GM12878 (cell line): ENCODE measurements at regions not wholly inside any gene's neighbourhood (a gene's known extent, or its start where the extent isn't known, plus 50 kb on each side); places are given as distances from the start of the nearest gene placed in this dataset.

Experiments used
- ATAC-seq: fragments of 200-7000 bp; cut with Tn5 transposase; 3 replicates; pipeline ENCODE4 v1.9.1; 2020; ENCODE audit warnings: mild to moderate bottlenecking, moderate library complexity
- BruUV-seq: library from RNA; stranded (reverse); fragments of 400-500 nt; replicated peaks from 2 replicates; lab custom pipeline; 2021; lab: Mats Ljungman, UMichigan
- CTCF ChIA-PET: fragments of 300-600 bp; sonication (Branson Sonifier 250); formaldehyde crosslinking; extraction: SDS; loops from one replicate; lab custom pipeline; 2021; ENCODE audit warnings: inconsistent platforms; lab: Yijun Ruan, JAX
- POLR2A ChIA-PET: fragments of 350-600 bp; formaldehyde crosslinking; extraction: SDS; loops from one replicate; lab custom pipeline; 2021; ENCODE audit warnings: inconsistent platforms; lab: Charles Lee
- RAD21 ChIA-PET: fragments of 300-600 bp; sonication (Branson Sonifier 250); formaldehyde crosslinking; loops from one replicate; lab custom pipeline; 2023; ENCODE audit warnings: antibody characterized with exemption; ENCODE audit not compliant: unreplicated experiment; lab: Charles Lee
- SMC1A ChIA-PET: fragments of 300-600 bp; sonication (Branson Sonifier 250); formaldehyde crosslinking; loops from one replicate; lab custom pipeline; 2023; ENCODE audit not compliant: unreplicated experiment, uncharacterized antibody; lab: Charles Lee
- DNase-seq: peaks from one replicate; pipeline ENCODE4 v3.0.0-alpha.2; 2011; ENCODE audit warnings: low read depth, low spot score
- FAIRE-seq: peaks from 3 replicates; lab custom pipeline; 2011; peaks lifted over from hg19 to GRCh38; lab: Jason Lieb, UNC
- H2AFZ ChIP-seq: 2 replicates; pipeline ENCODE4 v1.6.0; 2011; ENCODE audit warnings: low read depth, low read length, control low read depth; ENCODE audit not compliant: control insufficient read depth
- H3K27ac ChIP-seq: 2 replicates; pipeline ENCODE4 v1.5.1; 2011; ENCODE audit warnings: control low read depth; ENCODE audit not compliant: control insufficient read depth, insufficient read depth
- H3K27me3 ChIP-seq, 2 experiments: replicated peaks in 1 of 2; 2 replicates each; pipeline versions ENCODE4 v1.6.0 to v1.6.1; 2011; ENCODE audit warnings: low read length in 1 of 2; ENCODE audit not compliant: control insufficient read depth in 2 of 2, insufficient read depth in 2 of 2
- H3K36me3 ChIP-seq, 2 experiments: 2 replicates each; pipeline ENCODE4 v1.5.1; 2011; ENCODE audit warnings: low read length in 1 of 2; ENCODE audit not compliant: control insufficient read depth in 2 of 2, insufficient read depth in 2 of 2
- H3K4me1 ChIP-seq: 2 replicates; pipeline ENCODE4 v1.6.1; 2011; ENCODE audit warnings: mild to moderate bottlenecking, low read length, moderate library complexity, mixed read lengths; ENCODE audit not compliant: control insufficient read depth, insufficient read depth
- H3K4me2 ChIP-seq: 2 replicates; pipeline ENCODE4 v1.6.0; 2011; ENCODE audit warnings: control low read depth; ENCODE audit not compliant: control insufficient read depth, insufficient read depth
- H3K4me3 ChIP-seq: fragments of 200-600 bp; sonication (generic); 2 replicates; pipeline ENCODE4 v1.5.1; 2016
- H3K79me2 ChIP-seq: 2 replicates; pipeline ENCODE4 v1.6.0; 2011; ENCODE audit warnings: low read length; ENCODE audit not compliant: control insufficient read depth, insufficient read depth
- H3K9ac ChIP-seq: 2 replicates; pipeline ENCODE4 v1.8.0; 2011; ENCODE audit warnings: low read length, control low read depth, mixed read lengths; ENCODE audit not compliant: control insufficient read depth, insufficient read depth
- H3K9me3 ChIP-seq: replicated peaks from 3 replicates; pipeline ENCODE4 v1.5.1; 2011; ENCODE audit warnings: mild to moderate bottlenecking, low read length; ENCODE audit not compliant: control insufficient read depth, insufficient read depth
- H4K20me1 ChIP-seq: 2 replicates; pipeline ENCODE4 v1.6.0; 2011; ENCODE audit not compliant: control insufficient read depth, insufficient read depth
- CEBPB ChIP-seq, 2 experiments: fragments of 150-350 bp in 1 of 2; IDR thresholded peaks; 2 replicates each; pipeline ENCODE4 v1.6.1; 2012 to 2014; ENCODE audit warnings: low read depth in 2 of 2, low read length in 2 of 2, borderline replicate concordance in 1 of 2, inconsistent platforms in 1 of 2
- CHD1 ChIP-seq: IDR thresholded peaks from 2 replicates; pipeline ENCODE4 v1.6.1; 2012; ENCODE audit warnings: low read depth, low read length, improper control_type of control experiment
- HDGF ChIP-seq: fragments of 450-650 bp; IDR thresholded peaks from 2 replicates; pipeline ENCODE4 v1.6.1; 2016; ENCODE audit warnings: antibody characterized with exemption
- MXI1 ChIP-seq: fragments of 150-350 bp; IDR thresholded peaks from 2 replicates; pipeline ENCODE4 v1.6.1; 2011; ENCODE audit warnings: low read depth, mild to moderate bottlenecking, inconsistent platforms, low read length, improper control_type of control experiment
- NFYB ChIP-seq: IDR thresholded peaks from 2 replicates; pipeline ENCODE4 v1.6.1; 2011; ENCODE audit warnings: low read depth, mild to moderate bottlenecking, low read length, improper control_type of control experiment, moderate library complexity; ENCODE audit not compliant: insufficient read depth
- RAD51 ChIP-seq: fragments of 450-650 bp; IDR thresholded peaks from 2 replicates; pipeline ENCODE4 v1.6.1; 2016; ENCODE audit warnings: moderate library complexity, mild to moderate bottlenecking, inconsistent platforms
- RUNX3 ChIP-seq: IDR thresholded peaks from 2 replicates; pipeline ENCODE4 v1.6.1; 2012; ENCODE audit warnings: low read length, inconsistent platforms
- SIX5 ChIP-seq: IDR thresholded peaks from 2 replicates; pipeline ENCODE4 v1.6.1; 2011; ENCODE audit warnings: mild to moderate bottlenecking, low read depth, low read length, moderate library complexity; ENCODE audit not compliant: severe bottlenecking
- SREBF2 ChIP-seq: IDR thresholded peaks from 2 replicates; pipeline ENCODE4 v1.6.1; 2012; ENCODE audit warnings: mild to moderate bottlenecking, low read length
- WGBS: methylation state at CpG from one replicate; pipeline ENCODE4 v1.1.6; 2016; ENCODE audit warnings: low lambda C conversion rate; ENCODE audit not compliant: insufficient replicate concordance, insufficient coverage; ENCODE audit errors: missing lambda C conversion rate; 5-methylcytosine and 5-hydroxymethylcytosine counted together
- in situ Hi-C: fragments of 300-500 bp; cut with MboI; formaldehyde crosslinking; loops from 9 replicates; pipeline ENCODE4 v1.14.3; 2018; ENCODE audit warnings: mixed read lengths
- intact Hi-C: fragments of 100-400 bp; cut with micrococcal nuclease; formaldehyde crosslinking; loops from one replicate; pipeline ENCODE4 v1.14.2; 2022; ENCODE audit not compliant: unreplicated experiment
- TF ChIP-seq, protein P1 (sequence below): fragments of 450-650 bp; IDR thresholded peaks from 2 replicates; pipeline ENCODE4 v1.6.1; 2018; ENCODE audit warnings: mild to moderate bottlenecking, low read depth, moderate library complexity; ENCODE audit not compliant: partially characterized antibody
- TF ChIP-seq, protein P2 (sequence below): fragments of 450-650 bp; IDR thresholded peaks from 2 replicates; pipeline ENCODE4 v1.6.1; 2016; ENCODE audit warnings: mild to moderate bottlenecking, moderate library complexity, borderline replicate concordance
- TF ChIP-seq, protein P3 (sequence below): fragments of 450-650 bp; IDR thresholded peaks from 2 replicates; pipeline ENCODE4 v1.6.1; 2017; ENCODE audit warnings: mild to moderate bottlenecking, moderate library complexity

DNA sequence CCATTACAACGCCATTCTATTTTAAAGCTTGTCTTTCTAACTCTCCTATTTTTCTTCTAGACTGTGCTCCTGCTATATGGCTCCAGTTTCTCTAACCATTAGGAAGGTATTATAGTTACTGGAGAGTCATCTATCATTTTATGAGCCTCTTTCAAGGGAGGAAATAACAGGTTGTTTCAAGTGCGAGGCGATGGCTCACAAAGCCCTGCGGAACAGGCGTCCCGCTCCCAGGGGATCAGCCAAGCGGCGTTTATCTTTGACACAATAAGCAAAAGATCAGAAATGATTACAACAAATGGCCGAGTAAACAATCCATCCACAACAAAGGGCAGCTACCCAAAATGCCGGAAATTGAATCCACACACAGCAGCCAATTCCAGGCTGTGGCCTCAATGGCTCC lies 249.5 kb upstream of the POU3F1 start:
- H3K27me3 ChIP-seq: peaks cover 0 to 3% of the 10 kb centered on the region in 2 experiments; a peak in 3 of 4 replicates
- intact Hi-C loops: no loop called here
- no peak for TF ChIP-seq SREBF2
- no peak for TF ChIP-seq HDGF
- TF ChIP-seq RUNX3: no peak
- TF ChIP-seq CEBPB (IDR thresholded peaks at IDR 0.05; ENCODE audit: borderline replicate concordance in 1 of 2, low read depth in 2 of 2, low read length in 2 of 2): no peak
- TF ChIP-seq NFYB: no peak
- TF ChIP-seq, protein P1, sequence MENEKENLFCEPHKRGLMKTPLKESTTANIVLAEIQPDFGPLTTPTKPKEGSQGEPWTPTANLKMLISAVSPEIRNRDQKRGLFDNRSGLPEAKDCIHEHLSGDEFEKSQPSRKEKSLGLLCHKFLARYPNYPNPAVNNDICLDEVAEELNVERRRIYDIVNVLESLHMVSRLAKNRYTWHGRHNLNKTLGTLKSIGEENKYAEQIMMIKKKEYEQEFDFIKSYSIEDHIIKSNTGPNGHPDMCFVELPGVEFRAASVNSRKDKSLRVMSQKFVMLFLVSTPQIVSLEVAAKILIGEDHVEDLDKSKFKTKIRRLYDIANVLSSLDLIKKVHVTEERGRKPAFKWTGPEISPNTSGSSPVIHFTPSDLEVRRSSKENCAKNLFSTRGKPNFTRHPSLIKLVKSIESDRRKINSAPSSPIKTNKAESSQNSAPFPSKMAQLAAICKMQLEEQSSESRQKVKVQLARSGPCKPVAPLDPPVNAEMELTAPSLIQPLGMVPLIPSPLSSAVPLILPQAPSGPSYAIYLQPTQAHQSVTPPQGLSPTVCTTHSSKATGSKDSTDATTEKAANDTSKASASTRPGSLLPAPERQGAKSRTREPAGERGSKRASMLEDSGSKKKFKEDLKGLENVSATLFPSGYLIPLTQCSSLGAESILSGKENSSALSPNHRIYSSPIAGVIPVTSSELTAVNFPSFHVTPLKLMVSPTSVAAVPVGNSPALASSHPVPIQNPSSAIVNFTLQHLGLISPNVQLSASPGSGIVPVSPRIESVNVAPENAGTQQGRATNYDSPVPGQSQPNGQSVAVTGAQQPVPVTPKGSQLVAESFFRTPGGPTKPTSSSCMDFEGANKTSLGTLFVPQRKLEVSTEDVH: no peak
- TF ChIP-seq SIX5: no peak
- TF ChIP-seq MXI1: no peak
- no peak for TF ChIP-seq CHD1
- TF ChIP-seq, protein P2, sequence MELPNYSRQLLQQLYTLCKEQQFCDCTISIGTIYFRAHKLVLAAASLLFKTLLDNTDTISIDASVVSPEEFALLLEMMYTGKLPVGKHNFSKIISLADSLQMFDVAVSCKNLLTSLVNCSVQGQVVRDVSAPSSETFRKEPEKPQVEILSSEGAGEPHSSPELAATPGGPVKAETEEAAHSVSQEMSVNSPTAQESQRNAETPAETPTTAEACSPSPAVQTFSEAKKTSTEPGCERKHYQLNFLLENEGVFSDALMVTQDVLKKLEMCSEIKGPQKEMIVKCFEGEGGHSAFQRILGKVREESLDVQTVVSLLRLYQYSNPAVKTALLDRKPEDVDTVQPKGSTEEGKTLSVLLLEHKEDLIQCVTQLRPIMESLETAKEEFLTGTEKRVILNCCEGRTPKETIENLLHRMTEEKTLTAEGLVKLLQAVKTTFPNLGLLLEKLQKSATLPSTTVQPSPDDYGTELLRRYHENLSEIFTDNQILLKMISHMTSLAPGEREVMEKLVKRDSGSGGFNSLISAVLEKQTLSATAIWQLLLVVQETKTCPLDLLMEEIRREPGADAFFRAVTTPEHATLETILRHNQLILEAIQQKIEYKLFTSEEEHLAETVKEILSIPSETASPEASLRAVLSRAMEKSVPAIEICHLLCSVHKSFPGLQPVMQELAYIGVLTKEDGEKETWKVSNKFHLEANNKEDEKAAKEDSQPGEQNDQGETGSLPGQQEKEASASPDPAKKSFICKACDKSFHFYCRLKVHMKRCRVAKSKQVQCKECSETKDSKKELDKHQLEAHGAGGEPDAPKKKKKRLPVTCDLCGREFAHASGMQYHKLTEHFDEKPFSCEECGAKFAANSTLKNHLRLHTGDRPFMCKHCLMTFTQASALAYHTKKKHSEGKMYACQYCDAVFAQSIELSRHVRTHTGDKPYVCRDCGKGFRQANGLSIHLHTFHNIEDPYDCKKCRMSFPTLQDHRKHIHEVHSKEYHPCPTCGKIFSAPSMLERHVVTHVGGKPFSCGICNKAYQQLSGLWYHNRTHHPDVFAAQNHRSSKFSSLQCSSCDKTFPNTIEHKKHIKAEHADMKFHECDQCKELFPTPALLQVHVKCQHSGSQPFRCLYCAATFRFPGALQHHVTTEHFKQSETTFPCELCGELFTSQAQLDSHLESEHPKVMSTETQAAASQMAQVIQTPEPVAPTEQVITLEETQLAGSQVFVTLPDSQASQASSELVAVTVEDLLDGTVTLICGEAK: no peak
- TF ChIP-seq RAD51: no peak
- TF ChIP-seq, protein P3, sequence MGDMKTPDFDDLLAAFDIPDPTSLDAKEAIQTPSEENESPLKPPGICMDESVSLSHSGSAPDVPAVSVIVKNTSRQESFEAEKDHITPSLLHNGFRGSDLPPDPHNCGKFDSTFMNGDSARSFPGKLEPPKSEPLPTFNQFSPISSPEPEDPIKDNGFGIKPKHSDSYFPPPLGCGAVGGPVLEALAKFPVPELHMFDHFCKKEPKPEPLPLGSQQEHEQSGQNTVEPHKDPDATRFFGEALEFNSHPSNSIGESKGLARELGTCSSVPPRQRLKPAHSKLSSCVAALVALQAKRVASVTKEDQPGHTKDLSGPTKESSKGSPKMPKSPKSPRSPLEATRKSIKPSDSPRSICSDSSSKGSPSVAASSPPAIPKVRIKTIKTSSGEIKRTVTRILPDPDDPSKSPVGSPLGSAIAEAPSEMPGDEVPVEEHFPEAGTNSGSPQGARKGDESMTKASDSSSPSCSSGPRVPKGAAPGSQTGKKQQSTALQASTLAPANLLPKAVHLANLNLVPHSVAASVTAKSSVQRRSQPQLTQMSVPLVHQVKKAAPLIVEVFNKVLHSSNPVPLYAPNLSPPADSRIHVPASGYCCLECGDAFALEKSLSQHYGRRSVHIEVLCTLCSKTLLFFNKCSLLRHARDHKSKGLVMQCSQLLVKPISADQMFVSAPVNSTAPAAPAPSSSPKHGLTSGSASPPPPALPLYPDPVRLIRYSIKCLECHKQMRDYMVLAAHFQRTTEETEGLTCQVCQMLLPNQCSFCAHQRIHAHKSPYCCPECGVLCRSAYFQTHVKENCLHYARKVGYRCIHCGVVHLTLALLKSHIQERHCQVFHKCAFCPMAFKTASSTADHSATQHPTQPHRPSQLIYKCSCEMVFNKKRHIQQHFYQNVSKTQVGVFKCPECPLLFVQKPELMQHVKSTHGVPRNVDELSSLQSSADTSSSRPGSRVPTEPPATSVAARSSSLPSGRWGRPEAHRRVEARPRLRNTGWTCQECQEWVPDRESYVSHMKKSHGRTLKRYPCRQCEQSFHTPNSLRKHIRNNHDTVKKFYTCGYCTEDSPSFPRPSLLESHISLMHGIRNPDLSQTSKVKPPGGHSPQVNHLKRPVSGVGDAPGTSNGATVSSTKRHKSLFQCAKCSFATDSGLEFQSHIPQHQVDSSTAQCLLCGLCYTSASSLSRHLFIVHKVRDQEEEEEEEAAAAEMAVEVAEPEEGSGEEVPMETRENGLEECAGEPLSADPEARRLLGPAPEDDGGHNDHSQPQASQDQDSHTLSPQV: no peak

More for the DNA sequence above, 249.5 kb upstream of the POU3F1 start:
- 72% methylated on average over 10 of the region's 10 CpGs for WGBS
- BruUV-seq: no TSS peak
- Histone ChIP-seq H3K79me2 (no peaks in the 10 kb centered on the region), H3K9ac (no peak overlapping the region), H4K20me1 (no peaks in the 10 kb centered on the region), H3K9me3 (no peaks in the 10 kb centered on the region; the same call in 2 of the 3 replicates), H3K4me3 (no peak overlapping the region), H3K36me3 (no peaks in the 10 kb centered on the region), H3K4me2 (no peak overlapping the region), H3K4me1 (peaks cover 4% of the 10 kb centered on the region; the same call in 1 of the 2 replicates), H3K27ac (no peak overlapping the region), H2AFZ (no peak overlapping the region)
- CTCF ChIA-PET: no interaction called here
- ATAC-seq: no peak
- SMC1A ChIA-PET: interaction anchor here (1.7 kb wide), 1 partner anchor 9 kb away, joined by 6 read pairs; no protein-coding TSS in a partner anchor
- no peak for FAIRE-seq
- POLR2A ChIA-PET: interaction anchor here (0.5 kb wide), 1 partner anchor 201 kb away, joined by 3 read pairs; no protein-coding TSS in a partner anchor
- in situ Hi-C loops: no loop called here
- RAD21 ChIA-PET: no interaction called here
- no peak for DNase-seq
